GM13976 (cell line): ENCODE measurements at regions not wholly inside any gene's neighbourhood (a gene's known extent, or its start where the extent isn't known, plus 50 kb on each side); places are given as distances from the start of the nearest gene placed in this dataset.
"Not testable (repeated sequence)": the region's sequence is repeated elsewhere in the genome, so short reads cannot be mapped to it uniquely, and the experiment has no call there.

ENCODE experiments used
- DNase-seq: peaks from one replicate; pipeline ENCODE4 v3.0.0; 2012; ENCODE audit warnings: low spot score
- CTCF ChIP-seq: IDR thresholded peaks from 2 replicates; pipeline ENCODE4 v1.5.1; 2012; ENCODE audit warnings: borderline replicate concordance, mild to moderate bottlenecking; ENCODE audit not compliant: insufficient read depth; ENCODE audit errors: extremely low read depth, missing control alignments, control extremely low read depth
- in situ Hi-C: fragments of 300-500 bp; cut with MboI; formaldehyde crosslinking; loops from one replicate; pipeline ENCODE4 v1.12.0; 2022; ENCODE audit warnings: low sequenced_read_pairs, mixed read lengths, inconsistent platforms; ENCODE audit not compliant: unreplicated experiment

- in situ Hi-C loops: no loop called here
- DNase-seq: no peak
- TF ChIP-seq CTCF: no peak
These were observed 284.9 kb upstream of the NRSN1 start for GRCh38 chr6:23841116-23841515.

DNA sequence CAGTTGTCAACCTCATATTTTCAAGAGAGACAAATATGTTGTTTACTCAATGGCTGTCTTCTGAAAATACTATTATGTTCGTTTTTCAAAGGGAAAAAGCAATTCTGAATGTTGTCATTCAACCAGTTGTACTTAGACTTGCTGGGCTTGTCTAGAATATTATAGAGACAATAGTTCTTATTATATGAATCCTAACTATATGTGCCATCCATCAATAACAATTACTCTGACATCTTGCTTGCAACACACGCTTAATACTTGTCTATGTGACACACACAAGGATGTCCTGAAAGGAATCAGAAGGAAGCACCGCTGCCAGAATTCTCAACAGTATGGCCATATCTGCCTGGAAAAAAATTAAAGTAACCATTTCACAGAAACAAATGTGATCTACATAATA, 283.3 kb upstream of the NRSN1 start:
- DNase-seq: no peak
- TF ChIP-seq CTCF: no peak
- in situ Hi-C loops: no loop called here

GRCh38 chr6:23851522-23851921, 274.5 kb upstream of the NRSN1 start:
- DNase-seq: no peak
- in situ Hi-C loops: no loop called here
- no peak for TF ChIP-seq CTCF

- in situ Hi-C loops, DNase-seq: not testable (repeated sequence)
These were observed 272.4 kb upstream of the NRSN1 start for GRCh38 chr6:23853566-23854133.

DNA sequence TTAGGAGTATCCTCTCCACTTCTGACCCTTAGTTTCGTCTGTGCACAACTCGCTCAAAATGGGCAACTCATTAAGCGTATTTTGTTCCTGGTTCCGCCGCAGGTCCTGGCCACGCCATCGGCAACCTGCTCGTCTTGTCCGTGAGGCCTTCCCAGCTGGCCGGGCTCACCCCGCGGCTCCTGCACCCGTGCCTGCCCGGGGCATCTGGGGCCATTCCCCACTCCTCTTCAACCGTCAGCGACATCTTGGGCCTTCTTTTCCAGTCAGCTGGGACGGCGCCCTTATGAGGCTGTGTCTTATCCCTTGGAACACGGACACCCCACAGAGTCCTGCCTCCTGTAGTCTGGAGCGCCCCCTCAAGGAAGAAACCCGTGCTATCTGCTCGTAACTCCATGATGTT, 271.9 kb upstream of the NRSN1 start:
- DNase-seq, in situ Hi-C loops: not testable (repeated sequence)

GRCh38 chr6:23855497-23856116, 270.4 kb upstream of the NRSN1 start:
- in situ Hi-C loops: no loop called here
- no peak for DNase-seq
- TF ChIP-seq CTCF: no peak

- in situ Hi-C loops: no loop called here
- no peak for DNase-seq
- TF ChIP-seq CTCF: no peak
These were observed 255.5 kb upstream of the NRSN1 start for GRCh38 chr6:23870496-23870895.

GRCh38 chr6:23873161-23873560, 252.9 kb upstream of the NRSN1 start:
- TF ChIP-seq CTCF: no peak
- DNase-seq: no peak
- in situ Hi-C loops: no loop called here
